ENCODE measurements at regions not wholly inside any gene's neighbourhood (a gene's known extent, or its start where the extent isn't known, plus 50 kb on each side); places are given as distances from the start of the nearest gene placed in this dataset.
"Not testable (repeated sequence)": the region's sequence is repeated elsewhere in the genome, so short reads cannot be mapped to it uniquely, and the experiment has no call there.

DNA sequence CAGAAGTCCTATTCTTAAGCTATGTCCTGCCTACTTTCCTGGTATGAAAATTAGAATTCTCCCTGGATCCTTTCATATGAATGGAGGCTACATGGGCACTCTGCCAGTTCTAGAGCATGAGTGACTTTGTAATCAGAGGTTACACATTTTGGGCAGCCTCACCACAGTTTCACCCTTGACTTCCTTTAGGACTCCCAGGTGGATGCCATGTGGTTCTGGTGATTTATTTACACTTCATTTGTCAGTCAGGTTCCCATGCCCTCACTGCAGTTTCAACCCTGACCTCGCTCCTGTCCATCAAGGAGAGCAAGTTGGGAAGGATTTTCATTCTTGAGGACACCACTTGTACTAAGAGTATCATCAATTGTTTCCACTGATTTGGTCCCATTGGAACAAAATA, 344.4 kb upstream of the FRG2C start:
- not testable (repeated sequence) for H3K4me3 ChIP-seq (IDR thresholded peaks at IDR 0.05; ENCODE audit: insufficient read depth, low read depth, low read length); H3K9ac ChIP-seq; H3K36me3 ChIP-seq (ENCODE audit: insufficient read depth); H3K27me3 ChIP-seq (ENCODE audit: insufficient read depth, low read depth); H3K79me2 ChIP-seq (ENCODE audit: insufficient read depth, low read depth); H3K4me1 ChIP-seq (ENCODE audit: low read depth, poor library complexity, severe bottlenecking); H2AFZ ChIP-seq (ENCODE audit: low read depth); H3K4me2 ChIP-seq; H3K27ac ChIP-seq; H4K20me1 ChIP-seq (ENCODE audit: insufficient read depth)

DNA sequence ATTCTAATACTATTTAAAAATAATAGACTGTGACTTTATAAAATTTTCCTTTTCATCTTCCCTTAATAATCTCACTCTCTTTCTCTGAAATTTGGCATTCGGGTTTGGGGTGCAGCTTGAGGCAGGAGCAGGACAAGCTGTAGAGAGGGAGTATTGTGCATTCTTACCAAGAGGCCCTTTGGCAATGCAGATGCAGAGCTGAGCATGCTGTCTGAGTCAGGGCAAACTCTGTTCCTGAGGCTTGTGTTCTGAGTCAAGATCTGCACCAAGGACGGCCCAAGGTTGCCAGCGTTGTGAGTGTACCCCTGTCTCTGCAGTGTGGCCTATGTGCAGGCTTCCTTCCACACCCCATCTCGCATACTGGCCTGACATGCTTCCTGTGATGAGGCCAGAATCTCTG, 343.8 kb upstream of the FRG2C start:
- Histone ChIP-seq H3K79me2 (ENCODE audit: insufficient read depth, low read depth) (no peaks in the 10 kb centered on the region), H3K9ac (no peak overlapping the region), H4K20me1 (ENCODE audit: insufficient read depth) (no peaks in the 10 kb centered on the region), H3K27ac (no peak overlapping the region), H3K4me2 (no peak overlapping the region), H2AFZ (ENCODE audit: low read depth) (no peak overlapping the region), H3K36me3 (ENCODE audit: insufficient read depth) (no peaks in the 10 kb centered on the region), H3K27me3 (ENCODE audit: insufficient read depth, low read depth) (no peaks in the 10 kb centered on the region), H3K4me1 (ENCODE audit: low read depth, poor library complexity, severe bottlenecking) (no peaks in the 10 kb centered on the region), H3K4me3 (IDR thresholded peaks at IDR 0.05; ENCODE audit: insufficient read depth, low read depth, low read length) (no peak overlapping the region)
- TF ChIP-seq, protein P1, sequence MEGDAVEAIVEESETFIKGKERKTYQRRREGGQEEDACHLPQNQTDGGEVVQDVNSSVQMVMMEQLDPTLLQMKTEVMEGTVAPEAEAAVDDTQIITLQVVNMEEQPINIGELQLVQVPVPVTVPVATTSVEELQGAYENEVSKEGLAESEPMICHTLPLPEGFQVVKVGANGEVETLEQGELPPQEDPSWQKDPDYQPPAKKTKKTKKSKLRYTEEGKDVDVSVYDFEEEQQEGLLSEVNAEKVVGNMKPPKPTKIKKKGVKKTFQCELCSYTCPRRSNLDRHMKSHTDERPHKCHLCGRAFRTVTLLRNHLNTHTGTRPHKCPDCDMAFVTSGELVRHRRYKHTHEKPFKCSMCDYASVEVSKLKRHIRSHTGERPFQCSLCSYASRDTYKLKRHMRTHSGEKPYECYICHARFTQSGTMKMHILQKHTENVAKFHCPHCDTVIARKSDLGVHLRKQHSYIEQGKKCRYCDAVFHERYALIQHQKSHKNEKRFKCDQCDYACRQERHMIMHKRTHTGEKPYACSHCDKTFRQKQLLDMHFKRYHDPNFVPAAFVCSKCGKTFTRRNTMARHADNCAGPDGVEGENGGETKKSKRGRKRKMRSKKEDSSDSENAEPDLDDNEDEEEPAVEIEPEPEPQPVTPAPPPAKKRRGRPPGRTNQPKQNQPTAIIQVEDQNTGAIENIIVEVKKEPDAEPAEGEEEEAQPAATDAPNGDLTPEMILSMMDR (conservative IDR thresholded peaks at IDR 0.05; ENCODE audit: low read depth, low read length) = no peak

DNA sequence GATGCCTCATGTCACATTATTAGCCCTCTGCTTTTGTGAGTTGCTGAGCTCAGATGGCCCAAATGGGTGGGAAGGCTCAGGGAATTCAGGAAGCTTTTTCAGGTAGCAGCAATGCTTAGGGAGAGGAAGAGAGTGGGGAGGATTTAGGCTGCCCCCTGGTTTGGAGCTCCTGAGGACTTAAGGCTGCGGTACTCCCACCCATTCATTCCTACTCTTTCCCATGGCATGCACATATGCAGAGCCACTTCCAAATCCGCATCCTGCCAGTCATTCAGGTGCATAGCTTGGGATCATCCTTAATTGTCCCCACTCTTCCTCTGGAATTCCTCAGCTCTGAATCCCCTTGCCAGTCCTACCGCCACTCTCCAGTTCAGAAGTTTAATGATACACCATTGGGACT, 343.1 kb upstream of the FRG2C start:
- H2AFZ ChIP-seq (ENCODE audit: low read depth) = no peak overlapping the region
- H4K20me1 ChIP-seq (ENCODE audit: insufficient read depth) = no peaks in the 10 kb centered on the region
- H3K4me2 ChIP-seq = no peak overlapping the region
- H3K27ac ChIP-seq = no peak overlapping the region
- no peak overlapping the region for H3K4me3 ChIP-seq (IDR thresholded peaks at IDR 0.05; ENCODE audit: insufficient read depth, low read depth, low read length)
- H3K36me3 ChIP-seq (ENCODE audit: insufficient read depth) = no peaks in the 10 kb centered on the region
- no peak overlapping the region for H3K9ac ChIP-seq
- TF ChIP-seq, protein P1 (conservative IDR thresholded peaks at IDR 0.05; ENCODE audit: low read depth, low read length) = no peak
- no peaks in the 10 kb centered on the region for H3K4me1 ChIP-seq (ENCODE audit: low read depth, poor library complexity, severe bottlenecking)
- no peaks in the 10 kb centered on the region for H3K27me3 ChIP-seq (ENCODE audit: insufficient read depth, low read depth)
- no peaks in the 10 kb centered on the region for H3K79me2 ChIP-seq (ENCODE audit: insufficient read depth, low read depth)

DNA sequence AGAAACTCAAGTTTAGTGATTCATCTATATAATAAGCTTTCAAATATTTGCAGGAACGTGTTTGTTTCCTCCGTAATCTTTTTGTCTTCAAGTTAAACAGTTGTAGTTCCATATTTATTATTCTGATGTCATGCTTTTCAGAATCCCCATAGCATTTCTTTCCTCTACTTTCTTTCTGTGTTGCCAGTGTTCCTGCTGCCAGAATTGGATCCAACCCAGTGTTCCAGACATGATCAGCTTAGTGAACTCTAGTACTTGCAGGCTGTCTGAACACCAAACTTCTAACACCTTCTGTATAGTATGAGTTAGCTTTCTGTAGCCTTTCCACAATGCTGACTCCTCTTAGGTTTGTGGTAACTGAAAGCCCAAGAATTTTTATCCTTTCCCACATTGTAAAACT, 340.2 kb upstream of the FRG2C start:
- H3K9ac ChIP-seq; H2AFZ ChIP-seq (ENCODE audit: low read depth); H3K27me3 ChIP-seq (ENCODE audit: insufficient read depth, low read depth); H3K4me1 ChIP-seq (ENCODE audit: low read depth, poor library complexity, severe bottlenecking); H3K4me3 ChIP-seq (IDR thresholded peaks at IDR 0.05; ENCODE audit: insufficient read depth, low read depth, low read length); H3K36me3 ChIP-seq (ENCODE audit: insufficient read depth); H3K27ac ChIP-seq; H3K79me2 ChIP-seq (ENCODE audit: insufficient read depth, low read depth); H4K20me1 ChIP-seq (ENCODE audit: insufficient read depth); H3K4me2 ChIP-seq: not testable (repeated sequence)

DNA sequence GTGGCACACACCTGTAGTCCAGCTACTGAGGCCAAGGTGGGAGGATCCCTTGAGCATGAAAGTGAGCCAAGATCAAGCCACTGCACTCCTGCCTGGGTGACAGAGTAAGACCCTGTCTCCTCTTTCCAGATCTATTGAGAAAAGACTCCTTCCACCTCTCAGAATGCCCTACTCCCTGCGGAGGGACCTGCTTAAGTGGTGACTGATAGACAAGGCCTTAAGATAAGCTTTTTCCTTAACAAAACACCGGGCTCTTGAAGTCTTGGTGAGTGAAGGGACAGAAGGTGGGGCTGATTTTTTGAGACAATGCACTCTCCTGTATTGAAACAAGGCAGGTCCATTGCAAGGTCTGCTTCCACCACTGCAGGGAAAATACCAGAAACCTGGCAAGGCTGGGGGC, 338.4 kb upstream of the FRG2C start:
- Histone ChIP-seq H3K79me2 (ENCODE audit: insufficient read depth, low read depth) (no peaks in the 10 kb centered on the region), H3K27ac (no peak overlapping the region), H3K9ac (no peak overlapping the region), H3K4me1 (ENCODE audit: low read depth, poor library complexity, severe bottlenecking) (no peaks in the 10 kb centered on the region), H3K27me3 (ENCODE audit: insufficient read depth, low read depth) (no peaks in the 10 kb centered on the region), H3K36me3 (ENCODE audit: insufficient read depth) (no peaks in the 10 kb centered on the region), H3K4me2 (no peak overlapping the region), H3K4me3 (IDR thresholded peaks at IDR 0.05; ENCODE audit: insufficient read depth, low read depth, low read length) (no peak overlapping the region), H4K20me1 (ENCODE audit: insufficient read depth) (no peaks in the 10 kb centered on the region), H2AFZ (ENCODE audit: low read depth) (no peak overlapping the region)
- TF ChIP-seq, protein P1 (conservative IDR thresholded peaks at IDR 0.05; ENCODE audit: low read depth, low read length) = no peak
